ENCODE measurements at regions not wholly inside any gene's neighbourhood (a gene's known extent, or its start where the extent isn't known, plus 50 kb on each side); places are given as distances from the start of the nearest gene placed in this dataset.
"Not testable (repeated sequence)": the region's sequence is repeated elsewhere in the genome, so short reads cannot be mapped to it uniquely, and the experiment has no call there.

GRCh38 chr9:99663297-99663696 is 158.4 kb upstream of the NR4A3 start:
- Mint-ChIP-seq H3K36me3 (ENCODE audit: insufficient read depth in 2 of 2) (no peaks in the 10 kb centered on the region), H3K4me1 (ENCODE audit: low read depth) (peaks cover 14% of the 10 kb centered on the region), H3K27ac (no peak overlapping the region), H3K27me3 (ENCODE audit: low read depth) (no peaks in the 10 kb centered on the region), H3K4me3 (no peak overlapping the region), H3K9me3 (peaks cover 0 to 2% of the 10 kb centered on the region in 2 donors)
- DNase-seq (no peak), ATAC-seq (replicated peaks in 1 of 2) (no peak)

- Mint-ChIP-seq H3K27me3 (ENCODE audit: low read depth) (no peaks in the 10 kb centered on the region), H3K4me1 (ENCODE audit: low read depth) (peaks cover 14% of the 10 kb centered on the region), H3K36me3 (ENCODE audit: insufficient read depth in 2 of 2) (no peaks in the 10 kb centered on the region), H3K4me3 (no peak overlapping the region), H3K27ac (no peak overlapping the region), H3K9me3 (peaks cover 0 to 2% of the 10 kb centered on the region in 2 donors)
- DNase-seq (no peak), ATAC-seq (replicated peaks in 1 of 2) (no peak)
Measured at GRCh38 chr9:99663856-99664255, 157.8 kb upstream of the NR4A3 start.

- Mint-ChIP-seq H3K27me3 (ENCODE audit: low read depth) (no peaks in the 10 kb centered on the region), H3K27ac (no peak overlapping the region), H3K4me1 (ENCODE audit: low read depth) (peaks cover 5% of the 10 kb centered on the region), H3K9me3 (no peaks in the 10 kb centered on the region), H3K4me3 (no peak overlapping the region), H3K36me3 (ENCODE audit: insufficient read depth in 2 of 2) (no peaks in the 10 kb centered on the region)
- ATAC-seq (replicated peaks in 1 of 2) (no peak), DNase-seq (no peak)
Measured at GRCh38 chr9:99666571-99666970, 155.1 kb upstream of the NR4A3 start.

GRCh38 chr9:99670886-99671285 is 150.8 kb upstream of the NR4A3 start:
- not testable (repeated sequence) for H3K27ac Mint-ChIP-seq; H3K4me1 Mint-ChIP-seq (ENCODE audit: low read depth); ATAC-seq (replicated peaks in 1 of 2); H3K36me3 Mint-ChIP-seq (ENCODE audit: insufficient read depth in 2 of 2); DNase-seq; H3K27me3 Mint-ChIP-seq (ENCODE audit: low read depth); H3K4me3 Mint-ChIP-seq; H3K9me3 Mint-ChIP-seq

- H3K27me3 Mint-ChIP-seq (ENCODE audit: low read depth), result no peaks in the 10 kb centered on the region
- H3K36me3 Mint-ChIP-seq (ENCODE audit: insufficient read depth in 2 of 2), result peaks cover 3% of the 10 kb centered on the region in 2 donors
- H3K4me1 Mint-ChIP-seq (ENCODE audit: low read depth), result no peaks in the 10 kb centered on the region
- ATAC-seq (replicated peaks in 1 of 2), result no peak
- peaks cover 6 to 7% of the 10 kb centered on the region in 2 donors for H3K9me3 Mint-ChIP-seq
- no peak overlapping the region for H3K27ac Mint-ChIP-seq
- no peak overlapping the region for H3K4me3 Mint-ChIP-seq
- no peak for DNase-seq
Measured at GRCh38 chr9:99677281-99677680, 144.4 kb upstream of the NR4A3 start.

- Mint-ChIP-seq H3K9me3 (peaks cover 9 to 11% of the 10 kb centered on the region in 2 donors), H3K4me3 (no peak overlapping the region), H3K27me3 (ENCODE audit: low read depth) (no peaks in the 10 kb centered on the region), H3K27ac (peak overlapping the region; percentile 9), H3K4me1 (ENCODE audit: low read depth) (no peaks in the 10 kb centered on the region), H3K36me3 (ENCODE audit: insufficient read depth in 2 of 2) (peaks cover 3 to 4% of the 10 kb centered on the region in 2 donors)
- DNase-seq (no peak), ATAC-seq (replicated peaks in 1 of 2) (no peak)
Measured at GRCh38 chr9:99678566-99678965, 143.1 kb upstream of the NR4A3 start.

- DNase-seq, result no peak
- Mint-ChIP-seq H3K36me3 (ENCODE audit: insufficient read depth in 2 of 2) (peaks cover 1 to 4% of the 10 kb centered on the region in 2 donors), H3K4me3 (no peak overlapping the region), H3K27ac (no peak overlapping the region), H3K9me3 (peaks cover 9 to 11% of the 10 kb centered on the region in 2 donors), H3K4me1 (ENCODE audit: low read depth) (no peaks in the 10 kb centered on the region), H3K27me3 (ENCODE audit: low read depth) (no peaks in the 10 kb centered on the region)
- ATAC-seq (replicated peaks in 1 of 2), result no peak
Measured at GRCh38 chr9:99680191-99680590, 141.5 kb upstream of the NR4A3 start.

GRCh38 chr9:99681113-99681512 is 140.6 kb upstream of the NR4A3 start:
- DNase-seq, result no peak
- no peak overlapping the region for H3K4me3 Mint-ChIP-seq
- ATAC-seq (replicated peaks in 1 of 2), result no peak

GRCh38 chr9:99682378-99682777 is 139.3 kb upstream of the NR4A3 start:
- Mint-ChIP-seq H3K36me3 (ENCODE audit: insufficient read depth in 2 of 2) (peaks cover 1 to 2% of the 10 kb centered on the region in 2 donors), H3K27me3 (ENCODE audit: low read depth) (no peaks in the 10 kb centered on the region), H3K4me3 (no peak overlapping the region), H3K27ac (no peak overlapping the region), H3K4me1 (ENCODE audit: low read depth) (no peaks in the 10 kb centered on the region), H3K9me3 (peaks cover 4 to 6% of the 10 kb centered on the region in 2 donors)
- no peak for DNase-seq
- no peak for ATAC-seq (replicated peaks in 1 of 2)

More at GRCh38 chr9:99681113-99681512, 140.6 kb upstream of the NR4A3 start:
- Mint-ChIP-seq H3K27me3 (ENCODE audit: low read depth) (no peaks in the 10 kb centered on the region), H3K36me3 (ENCODE audit: insufficient read depth in 2 of 2) (peaks cover 0 to 1% of the 10 kb centered on the region in 2 donors), H3K4me1 (ENCODE audit: low read depth) (no peaks in the 10 kb centered on the region), H3K9me3 (peaks cover 4 to 6% of the 10 kb centered on the region in 2 donors), H3K27ac (no peak overlapping the region)

- Mint-ChIP-seq H3K36me3 (ENCODE audit: insufficient read depth in 2 of 2) (peaks cover 1 to 2% of the 10 kb centered on the region in 2 donors), H3K27ac (no peak overlapping the region), H3K9me3 (peaks cover 4 to 6% of the 10 kb centered on the region in 2 donors), H3K4me1 (ENCODE audit: low read depth) (no peaks in the 10 kb centered on the region), H3K4me3 (no peak overlapping the region), H3K27me3 (ENCODE audit: low read depth) (peaks cover under 1% of the 10 kb centered on the region)
- ATAC-seq (replicated peaks in 1 of 2) (no peak), DNase-seq (no peak)
Measured at GRCh38 chr9:99682870-99683269, 138.8 kb upstream of the NR4A3 start.

- Mint-ChIP-seq H3K27me3 (ENCODE audit: low read depth) (peaks cover 15% of the 10 kb centered on the region), H3K9me3 (no peaks in the 10 kb centered on the region), H3K27ac (no peak overlapping the region), H3K4me3 (no peak overlapping the region), H3K4me1 (ENCODE audit: low read depth) (no peaks in the 10 kb centered on the region), H3K36me3 (ENCODE audit: insufficient read depth in 2 of 2) (peaks cover 0 to 4% of the 10 kb centered on the region in 2 donors)
- no peak for ATAC-seq (replicated peaks in 1 of 2)
- DNase-seq, result no peak
Measured at GRCh38 chr9:99690573-99690972, 131.1 kb upstream of the NR4A3 start.

GRCh38 chr9:99693888-99694287 is 127.8 kb upstream of the NR4A3 start:
- no peaks in the 10 kb centered on the region for H3K36me3 Mint-ChIP-seq (ENCODE audit: insufficient read depth in 2 of 2)
- no peak for ATAC-seq (replicated peaks in 1 of 2)
- no peaks in the 10 kb centered on the region for H3K4me1 Mint-ChIP-seq (ENCODE audit: low read depth)
- H3K27ac Mint-ChIP-seq, result no peak overlapping the region
- no peak for DNase-seq
- H3K9me3 Mint-ChIP-seq, result no peaks in the 10 kb centered on the region
- H3K27me3 Mint-ChIP-seq (ENCODE audit: low read depth), result peaks cover 6% of the 10 kb centered on the region
- H3K4me3 Mint-ChIP-seq, result no peak overlapping the region

- no peaks in the 10 kb centered on the region for H3K36me3 Mint-ChIP-seq (ENCODE audit: insufficient read depth in 2 of 2)
- DNase-seq, result no peak
- no peaks in the 10 kb centered on the region for H3K4me1 Mint-ChIP-seq (ENCODE audit: low read depth)
- H3K4me3 Mint-ChIP-seq, result no peak overlapping the region
- H3K27ac Mint-ChIP-seq, result no peak overlapping the region
- H3K27me3 Mint-ChIP-seq (ENCODE audit: low read depth), result peaks cover 6% of the 10 kb centered on the region
- ATAC-seq (replicated peaks in 1 of 2), result no peak
- H3K9me3 Mint-ChIP-seq, result no peaks in the 10 kb centered on the region
Measured at GRCh38 chr9:99694393-99694792, 127.3 kb upstream of the NR4A3 start.

GRCh38 chr9:99699396-99699795 is 122.3 kb upstream of the NR4A3 start:
- Mint-ChIP-seq H3K27me3 (ENCODE audit: low read depth) (peaks cover 19% of the 10 kb centered on the region), H3K4me1 (ENCODE audit: low read depth) (no peaks in the 10 kb centered on the region), H3K4me3 (no peak overlapping the region), H3K36me3 (ENCODE audit: insufficient read depth in 2 of 2) (no peaks in the 10 kb centered on the region), H3K27ac (no peak overlapping the region), H3K9me3 (no peaks in the 10 kb centered on the region)
- DNase-seq (no peak), ATAC-seq (replicated peaks in 1 of 2) (no peak)

All from activated T-cell treated with anti-CD3 and anti-CD28 coated beads, Interleukin-2, amount 50 U/mL, for 72 hours (primary cell).